ENCODE measurements at regions not wholly inside any gene's neighbourhood (a gene's known extent, or its start where the extent isn't known, plus 50 kb on each side); places are given as distances from the start of the nearest gene placed in this dataset.
A peak's percentile ranks its signal among the peaks of the same experiment; 100 is the strongest.

DNA sequence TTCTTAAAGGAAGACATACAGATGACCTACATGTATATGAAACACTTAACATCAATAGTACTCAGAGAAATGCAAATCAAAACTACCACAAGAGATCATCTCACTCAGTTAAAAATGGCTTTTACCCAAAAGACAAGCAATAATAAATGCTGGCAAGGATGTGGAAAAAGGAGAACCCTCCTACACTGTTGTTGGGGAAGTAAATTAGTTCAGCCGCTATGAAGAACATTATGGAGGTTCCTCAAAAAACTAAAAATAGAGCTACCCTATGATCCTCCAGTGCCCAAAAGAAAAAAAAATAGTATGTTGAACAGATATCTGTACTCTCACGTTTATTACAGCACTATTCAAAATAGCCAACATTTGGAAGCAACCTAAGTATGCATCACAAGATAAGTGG, 1579.4 kb upstream of the TMEFF2 start:
- H3K4me3 ChIP-seq (ENCODE audit: low read length) = no peak overlapping the region
- H3K4me1 ChIP-seq (ENCODE audit: control insufficient read depth, insufficient read depth, low read length) = no peaks in the 10 kb centered on the region
- no peak for DNase-seq (ENCODE audit: low read depth)
- no peaks in the 10 kb centered on the region for H3K27me3 ChIP-seq (replicated peaks; ENCODE audit: control insufficient read depth, insufficient read depth, low read length)
- no peaks in the 10 kb centered on the region for H3K36me3 ChIP-seq (ENCODE audit: control insufficient read depth, insufficient read depth, low read length, severe bottlenecking)
- no peaks in the 10 kb centered on the region for H3K9me3 ChIP-seq (ENCODE audit: control insufficient read depth, low read length)
- no peak overlapping the region for H3K9ac ChIP-seq (ENCODE audit: low read length)

GRCh38 chr2:193751299-193751698, 1556.6 kb upstream of the TMEFF2 start:
- H3K4me1 ChIP-seq (ENCODE audit: control insufficient read depth, insufficient read depth, low read length) = no peaks in the 10 kb centered on the region
- no peak for DNase-seq (ENCODE audit: low read depth)
- no peaks in the 10 kb centered on the region for H3K9me3 ChIP-seq (ENCODE audit: control insufficient read depth, low read length)
- H3K4me3 ChIP-seq (ENCODE audit: low read length) = no peak overlapping the region
- H3K9ac ChIP-seq (ENCODE audit: low read length) = no peak overlapping the region
- H3K36me3 ChIP-seq (ENCODE audit: control insufficient read depth, insufficient read depth, low read length, severe bottlenecking) = no peaks in the 10 kb centered on the region
- H3K27me3 ChIP-seq (replicated peaks; ENCODE audit: control insufficient read depth, insufficient read depth, low read length) = no peaks in the 10 kb centered on the region

DNA sequence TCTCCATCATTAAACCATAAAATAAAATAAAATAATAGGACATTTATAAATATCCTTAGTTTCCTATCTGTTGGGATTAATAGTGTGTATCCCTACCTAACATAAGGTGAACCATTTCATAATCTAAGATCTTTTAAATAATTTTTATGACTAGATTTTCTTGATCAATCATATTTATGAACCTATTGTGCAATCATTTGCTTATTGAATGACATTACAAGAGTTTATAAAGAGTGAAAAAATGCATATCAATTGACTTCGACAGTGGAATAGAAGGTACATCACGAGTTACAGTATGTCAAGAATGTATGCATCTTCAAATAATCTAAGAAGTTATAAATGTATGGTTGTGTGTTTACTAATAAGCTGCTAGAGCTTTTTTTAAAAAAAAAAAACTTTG, 1554.8 kb upstream of the TMEFF2 start:
- H3K4me1 ChIP-seq (ENCODE audit: control insufficient read depth, insufficient read depth, low read length) = no peaks in the 10 kb centered on the region
- H3K27me3 ChIP-seq (replicated peaks; ENCODE audit: control insufficient read depth, insufficient read depth, low read length) = no peaks in the 10 kb centered on the region
- no peak overlapping the region for H3K4me3 ChIP-seq (ENCODE audit: low read length)
- H3K36me3 ChIP-seq (ENCODE audit: control insufficient read depth, insufficient read depth, low read length, severe bottlenecking) = no peaks in the 10 kb centered on the region
- no peaks in the 10 kb centered on the region for H3K9me3 ChIP-seq (ENCODE audit: control insufficient read depth, low read length)
- no peak overlapping the region for H3K9ac ChIP-seq (ENCODE audit: low read length)
- DNase-seq (ENCODE audit: low read depth) = no peak

- Histone ChIP-seq H3K4me1 (ENCODE audit: control insufficient read depth, insufficient read depth, low read length) (no peaks in the 10 kb centered on the region), H3K27me3 (replicated peaks; ENCODE audit: control insufficient read depth, insufficient read depth, low read length) (no peaks in the 10 kb centered on the region), H3K4me3 (ENCODE audit: low read length) (no peak overlapping the region), H3K9me3 (ENCODE audit: control insufficient read depth, low read length) (no peaks in the 10 kb centered on the region), H3K9ac (ENCODE audit: low read length) (no peak overlapping the region), H3K36me3 (ENCODE audit: control insufficient read depth, insufficient read depth, low read length, severe bottlenecking) (no peaks in the 10 kb centered on the region)
- no peak for DNase-seq (ENCODE audit: low read depth)
Observed at GRCh38 chr2:193743089-193743488, 1548.4 kb upstream of the TMEFF2 start.

GRCh38 chr2:193738892-193739291, 1544.2 kb upstream of the TMEFF2 start:
- no peaks in the 10 kb centered on the region for H3K27me3 ChIP-seq (replicated peaks; ENCODE audit: control insufficient read depth, insufficient read depth, low read length)
- no peaks in the 10 kb centered on the region for H3K36me3 ChIP-seq (ENCODE audit: control insufficient read depth, insufficient read depth, low read length, severe bottlenecking)
- DNase-seq (ENCODE audit: low read depth) = no peak
- H3K4me1 ChIP-seq (ENCODE audit: control insufficient read depth, insufficient read depth, low read length) = no peaks in the 10 kb centered on the region
- H3K4me3 ChIP-seq (ENCODE audit: low read length) = no peak overlapping the region
- no peaks in the 10 kb centered on the region for H3K9me3 ChIP-seq (ENCODE audit: control insufficient read depth, low read length)
- no peak overlapping the region for H3K9ac ChIP-seq (ENCODE audit: low read length)

GRCh38 chr2:193712912-193713311, 1518.2 kb upstream of the TMEFF2 start:
- DNase-seq (ENCODE audit: low read depth) = no peak
- no peak overlapping the region for H3K4me3 ChIP-seq (ENCODE audit: low read length)
- H3K4me1 ChIP-seq (ENCODE audit: control insufficient read depth, insufficient read depth, low read length) = no peaks in the 10 kb centered on the region
- H3K27me3 ChIP-seq (replicated peaks; ENCODE audit: control insufficient read depth, insufficient read depth, low read length) = no peaks in the 10 kb centered on the region
- H3K36me3 ChIP-seq (ENCODE audit: control insufficient read depth, insufficient read depth, low read length, severe bottlenecking) = no peaks in the 10 kb centered on the region
- no peak overlapping the region for H3K9ac ChIP-seq (ENCODE audit: low read length)
- no peaks in the 10 kb centered on the region for H3K9me3 ChIP-seq (ENCODE audit: control insufficient read depth, low read length)

GRCh38 chr2:193703411-193703810, 1508.7 kb upstream of the TMEFF2 start:
- Histone ChIP-seq H3K9me3 (ENCODE audit: control insufficient read depth, low read length) (no peaks in the 10 kb centered on the region), H3K4me1 (ENCODE audit: control insufficient read depth, insufficient read depth, low read length) (no peaks in the 10 kb centered on the region), H3K4me3 (ENCODE audit: low read length) (no peak overlapping the region), H3K9ac (ENCODE audit: low read length) (no peak overlapping the region), H3K27me3 (replicated peaks; ENCODE audit: control insufficient read depth, insufficient read depth, low read length) (no peaks in the 10 kb centered on the region), H3K36me3 (ENCODE audit: control insufficient read depth, insufficient read depth, low read length, severe bottlenecking) (no peaks in the 10 kb centered on the region)
- no peak for DNase-seq (ENCODE audit: low read depth)

GRCh38 chr2:193701484-193701883, 1506.8 kb upstream of the TMEFF2 start:
- Histone ChIP-seq H3K36me3 (ENCODE audit: control insufficient read depth, insufficient read depth, low read length, severe bottlenecking) (no peaks in the 10 kb centered on the region), H3K4me3 (ENCODE audit: low read length) (no peak overlapping the region), H3K27me3 (replicated peaks; ENCODE audit: control insufficient read depth, insufficient read depth, low read length) (no peaks in the 10 kb centered on the region), H3K9ac (ENCODE audit: low read length) (no peak overlapping the region), H3K4me1 (ENCODE audit: control insufficient read depth, insufficient read depth, low read length) (no peaks in the 10 kb centered on the region), H3K9me3 (ENCODE audit: control insufficient read depth, low read length) (no peaks in the 10 kb centered on the region)
- DNase-seq (ENCODE audit: low read depth) = no peak

DNA sequence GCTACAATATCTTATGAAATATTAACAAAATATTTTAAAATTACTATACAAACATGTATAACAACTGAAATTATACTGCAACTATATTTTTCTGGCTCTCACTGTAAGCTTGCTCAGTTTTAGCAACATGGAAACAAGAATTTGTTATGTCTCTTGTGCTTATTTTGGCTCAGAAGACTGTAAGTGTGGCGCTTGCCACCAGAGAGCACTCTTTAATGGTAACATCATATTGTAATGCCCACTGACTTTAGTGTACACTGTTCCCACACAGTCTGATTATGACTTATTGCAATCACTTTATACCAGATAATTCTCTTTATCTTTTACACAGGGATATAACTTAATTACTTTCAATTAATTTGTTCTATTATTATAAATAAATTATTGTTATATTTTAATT, 1500.6 kb upstream of the TMEFF2 start:
- H3K9me3 ChIP-seq (ENCODE audit: control insufficient read depth, low read length) = no peaks in the 10 kb centered on the region
- no peaks in the 10 kb centered on the region for H3K36me3 ChIP-seq (ENCODE audit: control insufficient read depth, insufficient read depth, low read length, severe bottlenecking)
- peak; percentile 73 for DNase-seq (ENCODE audit: low read depth)
- no peaks in the 10 kb centered on the region for H3K4me1 ChIP-seq (ENCODE audit: control insufficient read depth, insufficient read depth, low read length)
- H3K9ac ChIP-seq (ENCODE audit: low read length) = no peak overlapping the region
- no peak overlapping the region for H3K4me3 ChIP-seq (ENCODE audit: low read length)
- no peaks in the 10 kb centered on the region for H3K27me3 ChIP-seq (replicated peaks; ENCODE audit: control insufficient read depth, insufficient read depth, low read length)

GRCh38 chr2:193693758-193694157, 1499.0 kb upstream of the TMEFF2 start:
- Histone ChIP-seq H3K36me3 (ENCODE audit: control insufficient read depth, insufficient read depth, low read length, severe bottlenecking) (no peaks in the 10 kb centered on the region), H3K9me3 (ENCODE audit: control insufficient read depth, low read length) (no peaks in the 10 kb centered on the region), H3K27me3 (replicated peaks; ENCODE audit: control insufficient read depth, insufficient read depth, low read length) (no peaks in the 10 kb centered on the region), H3K4me3 (ENCODE audit: low read length) (no peak overlapping the region), H3K9ac (ENCODE audit: low read length) (no peak overlapping the region), H3K4me1 (ENCODE audit: control insufficient read depth, insufficient read depth, low read length) (no peaks in the 10 kb centered on the region)
- DNase-seq (ENCODE audit: low read depth) = no peak

GRCh38 chr2:193690572-193690971, 1495.8 kb upstream of the TMEFF2 start:
- Histone ChIP-seq H3K36me3 (ENCODE audit: control insufficient read depth, insufficient read depth, low read length, severe bottlenecking) (no peaks in the 10 kb centered on the region), H3K9ac (ENCODE audit: low read length) (no peak overlapping the region), H3K27me3 (replicated peaks; ENCODE audit: control insufficient read depth, insufficient read depth, low read length) (no peaks in the 10 kb centered on the region), H3K9me3 (ENCODE audit: control insufficient read depth, low read length) (no peaks in the 10 kb centered on the region), H3K4me3 (ENCODE audit: low read length) (no peak overlapping the region), H3K4me1 (ENCODE audit: control insufficient read depth, insufficient read depth, low read length) (no peaks in the 10 kb centered on the region)
- no peak for DNase-seq (ENCODE audit: low read depth)

DNA sequence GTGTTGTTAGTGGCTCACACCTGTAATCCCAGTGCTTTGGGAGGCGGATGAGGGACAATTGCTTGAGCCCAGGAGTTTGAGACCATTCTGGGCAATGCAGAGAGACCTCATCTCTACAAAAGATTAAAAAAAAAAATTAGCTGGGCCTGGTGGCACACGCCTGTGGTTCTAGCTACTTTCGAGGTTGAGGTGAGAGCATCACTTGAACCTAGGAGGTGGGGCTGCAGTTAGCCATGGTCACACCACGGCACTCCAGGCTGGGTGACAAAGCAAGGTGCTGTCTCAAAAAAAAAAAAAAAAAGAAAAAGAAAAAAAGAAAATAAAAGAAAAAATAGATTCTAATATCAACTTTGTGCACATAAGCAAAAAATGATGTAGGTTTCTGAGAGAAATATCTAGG, 1492.5 kb upstream of the TMEFF2 start:
- Histone ChIP-seq H3K27me3 (replicated peaks; ENCODE audit: control insufficient read depth, insufficient read depth, low read length) (no peaks in the 10 kb centered on the region), H3K36me3 (ENCODE audit: control insufficient read depth, insufficient read depth, low read length, severe bottlenecking) (no peaks in the 10 kb centered on the region), H3K9me3 (ENCODE audit: control insufficient read depth, low read length) (no peaks in the 10 kb centered on the region), H3K9ac (ENCODE audit: low read length) (no peak overlapping the region), H3K4me1 (ENCODE audit: control insufficient read depth, insufficient read depth, low read length) (no peaks in the 10 kb centered on the region), H3K4me3 (ENCODE audit: low read length) (no peak overlapping the region)
- DNase-seq (ENCODE audit: low read depth) = no peak
